ENCODE measurements at regions not wholly inside any gene's neighbourhood (a gene's known extent, or its start where the extent isn't known, plus 50 kb on each side); places are given as distances from the start of the nearest gene placed in this dataset.

- DNase-seq (ENCODE audit: low spot score), result no peak
Measured at GRCh38 chr2:78023356-78023755, 501.2 kb upstream of the LRRTM4 start.

- DNase-seq (ENCODE audit: low spot score), result no peak
Measured at GRCh38 chr2:78024996-78025395, 502.8 kb upstream of the LRRTM4 start.

- DNase-seq (ENCODE audit: low spot score), result no peak
Measured at GRCh38 chr2:78029392-78029995, 507.3 kb upstream of the LRRTM4 start.

GRCh38 chr2:78034706-78035105 lies 512.5 kb upstream of the LRRTM4 start:
- no peak for DNase-seq (ENCODE audit: low spot score)

- DNase-seq (ENCODE audit: low spot score), result no peak
Measured at GRCh38 chr2:78035804-78036203, 513.6 kb upstream of the LRRTM4 start.

GRCh38 chr2:78051480-78051879 lies 529.3 kb upstream of the LRRTM4 start:
- DNase-seq (ENCODE audit: low spot score), result no peak

- DNase-seq (ENCODE audit: low spot score), result no peak
Measured at GRCh38 chr2:78056976-78057375, 534.8 kb upstream of the LRRTM4 start.

- no peak for DNase-seq (ENCODE audit: low spot score)
Measured at GRCh38 chr2:78061301-78061700, 539.1 kb upstream of the LRRTM4 start.

- no peak for DNase-seq (ENCODE audit: low spot score)
Measured at GRCh38 chr2:78061732-78062131, 539.6 kb upstream of the LRRTM4 start.

GRCh38 chr2:78063246-78064020 lies 541.3 kb upstream of the LRRTM4 start:
- no peak for DNase-seq (ENCODE audit: low spot score)

GRCh38 chr2:78065366-78065765 lies 543.2 kb upstream of the LRRTM4 start:
- DNase-seq (ENCODE audit: low spot score), result no peak

GRCh38 chr2:78068808-78069207 lies 546.6 kb upstream of the LRRTM4 start:
- DNase-seq (ENCODE audit: low spot score), result no peak

- DNase-seq (ENCODE audit: low spot score), result no peak
Measured at GRCh38 chr2:78070693-78071092, 548.5 kb upstream of the LRRTM4 start.

- DNase-seq (ENCODE audit: low spot score), result no peak
Measured at GRCh38 chr2:78077633-78078032, 555.5 kb upstream of the LRRTM4 start.

- DNase-seq (ENCODE audit: low spot score), result no peak
Measured at GRCh38 chr2:78082555-78082954, 560.4 kb upstream of the LRRTM4 start.

GRCh38 chr2:78093436-78093835 lies 571.3 kb upstream of the LRRTM4 start:
- no peak for DNase-seq (ENCODE audit: low spot score)

GRCh38 chr2:78109272-78109671 lies 587.1 kb upstream of the LRRTM4 start:
- DNase-seq (ENCODE audit: low spot score), result no peak

GRCh38 chr2:78115291-78115690 lies 593.1 kb upstream of the LRRTM4 start:
- DNase-seq (ENCODE audit: low spot score), result no peak

- DNase-seq (ENCODE audit: low spot score), result no peak
Measured at GRCh38 chr2:78118037-78118436, 595.9 kb upstream of the LRRTM4 start.

- no peak for DNase-seq (ENCODE audit: low spot score)
Measured at GRCh38 chr2:78120275-78120674, 598.1 kb upstream of the LRRTM4 start.

GRCh38 chr2:78125042-78125441 lies 602.9 kb upstream of the LRRTM4 start:
- no peak for DNase-seq (ENCODE audit: low spot score)

GRCh38 chr2:78127424-78127823 lies 605.2 kb upstream of the LRRTM4 start:
- DNase-seq (ENCODE audit: low spot score), result no peak

- no peak for DNase-seq (ENCODE audit: low spot score)
Measured at GRCh38 chr2:78132391-78133370, 610.5 kb upstream of the LRRTM4 start.
